WTC11 (cell line): ENCODE measurements at regions not wholly inside any gene's neighbourhood (a gene's known extent, or its start where the extent isn't known, plus 50 kb on each side); places are given as distances from the start of the nearest gene placed in this dataset.

Source experiments
- CTCF ChIP-seq: fragments of 200-600 bp; IDR thresholded peaks from 2 replicates; pipeline ENCODE4 v1.8.0; 2022; ENCODE audit warnings: antibody characterized with exemption
- PRDM15 ChIP-seq: sonication (generic); formaldehyde crosslinking; IDR thresholded peaks from 2 replicates; pipeline ENCODE4 v1.8.0; 2022; ENCODE audit warnings: missing genetic modification reagents
- SP1 ChIP-seq: sonication (generic); formaldehyde crosslinking; conservative IDR thresholded peaks from 2 replicates; pipeline ENCODE4 v1.8.1; 2022; ENCODE audit warnings: missing genetic modification reagents
- ZNF121 ChIP-seq: sonication (generic); formaldehyde crosslinking; IDR thresholded peaks from 2 replicates; pipeline ENCODE4 v1.8.0; 2023; ENCODE audit warnings: missing genetic modification reagents

GRCh38 chr2:67130531-67131256 lies 266.4 kb upstream of the ETAA1 start:
- TF ChIP-seq CTCF (no peak), SP1 (CRISPR knock-in tag) (no peak), ZNF121 (CRISPR knock-in tag) (no peak), PRDM15 (no peak)
